ENCODE measurements at regions not wholly inside any gene's neighbourhood (a gene's known extent, or its start where the extent isn't known, plus 50 kb on each side); places are given as distances from the start of the nearest gene placed in this dataset.

- H3K27ac ChIP-seq: no peak overlapping the region
- intact Hi-C loops (cut with DNase I): no loop called here
- no peak for TF ChIP-seq CTCF (IDR thresholded peaks at IDR 0.05)
- TF ChIP-seq POLR2AphosphoS5 (IDR thresholded peaks at IDR 0.05; ENCODE audit: insufficient read depth in 1 of 2, low read depth in 1 of 2): no peak
- TF ChIP-seq POLR2A (IDR thresholded peaks at IDR 0.05): no peak
- H3K4me3 ChIP-seq: no peak overlapping the region
- no peaks in the 10 kb centered on the region for H3K27me3 ChIP-seq
- no peaks in the 10 kb centered on the region for H3K4me1 ChIP-seq
- DNase-seq (ENCODE audit: extremely low spot score in 2 of 2): no peak
- no peaks in the 10 kb centered on the region for H3K9me3 ChIP-seq
- no peaks in the 10 kb centered on the region for H3K36me3 ChIP-seq
These were observed 1372.9 kb downstream of the TECRL start for GRCh38 chr4:63036159-63036866.

- TF ChIP-seq POLR2AphosphoS5 (IDR thresholded peaks at IDR 0.05; ENCODE audit: insufficient read depth in 1 of 2, low read depth in 1 of 2) (no peak), CTCF (IDR thresholded peaks at IDR 0.05) (no peak), POLR2A (IDR thresholded peaks at IDR 0.05) (no peak)
These were observed 1379.9 kb downstream of the TECRL start for GRCh38 chr4:63029380-63029779.

GRCh38 chr4:63020661-63021060 is 1388.6 kb downstream of the TECRL start:
- Histone ChIP-seq H3K36me3 (no peaks in the 10 kb centered on the region), H3K4me3 (no peak overlapping the region), H3K9me3 (no peaks in the 10 kb centered on the region), H3K27ac (no peak overlapping the region), H3K27me3 (no peaks in the 10 kb centered on the region), H3K4me1 (no peaks in the 10 kb centered on the region)
- TF ChIP-seq POLR2A (IDR thresholded peaks at IDR 0.05) (no peak), POLR2AphosphoS5 (IDR thresholded peaks at IDR 0.05; ENCODE audit: insufficient read depth in 1 of 2, low read depth in 1 of 2) (no peak), CTCF (IDR thresholded peaks at IDR 0.05) (no peak)
- no peak for DNase-seq (ENCODE audit: extremely low spot score in 2 of 2)
- intact Hi-C loops (cut with DNase I): no loop called here

More at GRCh38 chr4:63029380-63029779, 1379.9 kb downstream of the TECRL start:
- H3K4me3 ChIP-seq: no peak overlapping the region
- intact Hi-C loops (cut with DNase I): no loop called here
- H3K36me3 ChIP-seq: no peaks in the 10 kb centered on the region
- H3K27me3 ChIP-seq: no peaks in the 10 kb centered on the region
- no peaks in the 10 kb centered on the region for H3K9me3 ChIP-seq
- H3K27ac ChIP-seq: no peak overlapping the region
- no peak for DNase-seq (ENCODE audit: extremely low spot score in 2 of 2)
- H3K4me1 ChIP-seq: no peaks in the 10 kb centered on the region

GRCh38 chr4:63017300-63017699 is 1392.0 kb downstream of the TECRL start:
- H3K27me3 ChIP-seq: no peaks in the 10 kb centered on the region
- no peak overlapping the region for H3K27ac ChIP-seq
- H3K9me3 ChIP-seq: no peaks in the 10 kb centered on the region
- TF ChIP-seq POLR2A (IDR thresholded peaks at IDR 0.05): no peak
- no peak for TF ChIP-seq POLR2AphosphoS5 (IDR thresholded peaks at IDR 0.05; ENCODE audit: insufficient read depth in 1 of 2, low read depth in 1 of 2)
- TF ChIP-seq CTCF (IDR thresholded peaks at IDR 0.05): no peak
- no peak overlapping the region for H3K4me3 ChIP-seq
- no peaks in the 10 kb centered on the region for H3K36me3 ChIP-seq
- no peak for DNase-seq (ENCODE audit: extremely low spot score in 2 of 2)
- intact Hi-C loops (cut with DNase I): no loop called here
- H3K4me1 ChIP-seq: no peaks in the 10 kb centered on the region

GRCh38 chr4:62970846-62971245 is 1438.4 kb downstream of the TECRL start:
- Histone ChIP-seq H3K4me3 (no peak overlapping the region), H3K27ac (no peak overlapping the region), H3K4me1 (no peaks in the 10 kb centered on the region), H3K27me3 (no peaks in the 10 kb centered on the region), H3K36me3 (no peaks in the 10 kb centered on the region), H3K9me3 (no peaks in the 10 kb centered on the region)
- intact Hi-C loops (cut with DNase I): no loop called here
- no peak for TF ChIP-seq POLR2A (IDR thresholded peaks at IDR 0.05)
- no peak for TF ChIP-seq CTCF (IDR thresholded peaks at IDR 0.05)
- DNase-seq (ENCODE audit: extremely low spot score in 2 of 2): no peak
